Cardiac muscle cell (in vitro differentiated cells and primary cell): ENCODE measurements at regions not wholly inside any gene's neighbourhood (a gene's known extent, or its start where the extent isn't known, plus 50 kb on each side); places are given as distances from the start of the nearest gene placed in this dataset.

Experiments used
- DNase-seq, 2 donors: peaks; one replicate each; pipeline versions ENCODE4 v3.0.0 to v3.0.0-alpha.2; 2010 to 2017; ENCODE audit warnings: low read depth in 1 of 2, low spot score in 1 of 2
- H3K27ac ChIP-seq: fragments of 200-600 bp; sonication (generic); 2 replicates; pipeline ENCODE4 v1.5.1; 2016
- H3K27me3 ChIP-seq: fragments of 200-600 bp; sonication (generic); 2 replicates; pipeline ENCODE4 v1.6.0; 2016; ENCODE audit warnings: control low read depth
- H3K36me3 ChIP-seq: fragments of 200-600 bp; sonication (generic); 2 replicates; pipeline ENCODE4 v1.5.1; 2016; ENCODE audit warnings: control low read depth
- H3K4me1 ChIP-seq: fragments of 200-600 bp; sonication (generic); 2 replicates; pipeline ENCODE4 v1.8.1; 2017; ENCODE audit warnings: low read depth, mild to moderate bottlenecking, mixed run types
- H3K4me3 ChIP-seq: fragments of 200-600 bp; sonication (generic); 2 replicates; pipeline ENCODE4 v1.5.1; 2016; ENCODE audit warnings: mild to moderate bottlenecking
- H3K9me3 ChIP-seq: fragments of 200-600 bp; sonication (generic); 2 replicates; pipeline ENCODE4 v1.5.1; 2017; ENCODE audit warnings: low read depth, mild to moderate bottlenecking, control low read depth
- TF ChIP-seq, protein P1 (sequence below): IDR thresholded peaks from 2 replicates; pipeline ENCODE4 v1.5.1; 2012; ENCODE audit warnings: low read depth, mild to moderate bottlenecking, low read length

DNA sequence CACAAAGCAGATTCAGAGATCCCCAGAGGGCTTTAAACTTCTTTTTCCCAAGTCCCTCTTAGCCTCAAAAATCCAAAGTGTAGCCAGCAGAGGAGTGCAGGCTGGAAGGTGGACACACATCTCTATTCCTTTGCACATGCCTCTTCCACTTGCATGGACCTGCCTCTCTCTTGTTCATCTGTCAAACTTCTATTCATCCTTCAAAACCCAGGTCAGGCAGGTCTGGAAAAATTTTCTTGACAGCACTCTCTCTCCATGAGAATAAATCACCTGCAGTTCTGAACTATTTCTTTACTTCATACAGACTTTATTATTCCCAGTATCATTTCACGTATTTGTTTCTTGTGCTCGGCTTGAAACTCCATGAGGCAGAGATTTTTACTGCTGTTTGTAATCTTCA is 127.5 kb downstream of the SS18 start:
- DNase-seq, result no peak
- Histone ChIP-seq H3K9me3 (no peaks in the 10 kb centered on the region), H3K4me1 (no peaks in the 10 kb centered on the region), H3K27ac (no peak overlapping the region), H3K27me3 (no peaks in the 10 kb centered on the region), H3K36me3 (no peaks in the 10 kb centered on the region), H3K4me3 (no peak overlapping the region)
- TF ChIP-seq, protein P1, sequence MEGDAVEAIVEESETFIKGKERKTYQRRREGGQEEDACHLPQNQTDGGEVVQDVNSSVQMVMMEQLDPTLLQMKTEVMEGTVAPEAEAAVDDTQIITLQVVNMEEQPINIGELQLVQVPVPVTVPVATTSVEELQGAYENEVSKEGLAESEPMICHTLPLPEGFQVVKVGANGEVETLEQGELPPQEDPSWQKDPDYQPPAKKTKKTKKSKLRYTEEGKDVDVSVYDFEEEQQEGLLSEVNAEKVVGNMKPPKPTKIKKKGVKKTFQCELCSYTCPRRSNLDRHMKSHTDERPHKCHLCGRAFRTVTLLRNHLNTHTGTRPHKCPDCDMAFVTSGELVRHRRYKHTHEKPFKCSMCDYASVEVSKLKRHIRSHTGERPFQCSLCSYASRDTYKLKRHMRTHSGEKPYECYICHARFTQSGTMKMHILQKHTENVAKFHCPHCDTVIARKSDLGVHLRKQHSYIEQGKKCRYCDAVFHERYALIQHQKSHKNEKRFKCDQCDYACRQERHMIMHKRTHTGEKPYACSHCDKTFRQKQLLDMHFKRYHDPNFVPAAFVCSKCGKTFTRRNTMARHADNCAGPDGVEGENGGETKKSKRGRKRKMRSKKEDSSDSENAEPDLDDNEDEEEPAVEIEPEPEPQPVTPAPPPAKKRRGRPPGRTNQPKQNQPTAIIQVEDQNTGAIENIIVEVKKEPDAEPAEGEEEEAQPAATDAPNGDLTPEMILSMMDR, result no peak

DNA sequence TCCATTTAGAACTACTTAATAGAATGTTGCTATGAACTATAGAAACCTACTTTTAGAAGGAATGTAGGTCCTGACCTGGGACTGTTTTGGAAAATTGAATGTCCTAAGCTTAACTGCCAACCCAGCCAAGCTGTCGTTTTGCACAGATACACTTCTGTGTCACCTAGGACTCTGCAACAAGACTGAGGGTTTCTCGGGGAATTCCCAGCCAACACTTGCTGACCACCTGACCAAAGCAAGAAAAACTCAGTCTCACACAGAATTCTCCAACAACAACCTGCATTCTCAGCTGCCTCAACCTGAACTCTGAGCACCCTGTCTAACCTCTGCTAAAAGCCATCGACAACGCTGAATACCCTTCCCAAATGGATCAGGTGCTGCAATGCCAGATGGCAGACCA is 128.2 kb downstream of the SS18 start:
- DNase-seq, result no peak
- Histone ChIP-seq H3K27ac (no peak overlapping the region), H3K4me1 (no peaks in the 10 kb centered on the region)

DNA sequence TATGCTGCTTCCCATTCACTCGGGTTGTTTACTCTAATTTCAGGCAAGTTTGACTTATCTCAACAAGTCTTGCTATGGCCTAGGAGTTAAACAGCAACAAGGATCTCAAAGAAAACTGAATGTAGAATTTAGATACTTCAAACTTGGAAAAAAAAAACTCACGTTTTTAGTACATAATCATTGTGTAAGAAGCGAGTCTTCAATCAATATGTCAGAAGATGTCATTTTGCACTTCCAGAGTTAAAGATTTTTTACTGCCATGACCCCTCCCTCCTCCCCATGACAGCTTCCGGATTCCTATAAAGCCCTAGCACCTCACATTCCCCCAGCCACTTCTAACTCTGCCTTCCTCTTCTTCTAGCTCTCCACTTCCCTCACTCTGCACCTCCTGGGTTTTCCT is 133.4 kb downstream of the SS18 start:
- TF ChIP-seq, protein P1, result no peak
- DNase-seq, result no peak
- no peak overlapping the region for H3K27ac ChIP-seq
- no peak overlapping the region for H3K4me3 ChIP-seq
- H3K27me3 ChIP-seq, result no peaks in the 10 kb centered on the region
- H3K9me3 ChIP-seq, result no peaks in the 10 kb centered on the region
- no peaks in the 10 kb centered on the region for H3K4me1 ChIP-seq
- no peaks in the 10 kb centered on the region for H3K36me3 ChIP-seq

More for the DNA sequence above, 128.2 kb downstream of the SS18 start:
- TF ChIP-seq, protein P1, result no peak
- Histone ChIP-seq H3K4me3 (no peak overlapping the region), H3K27me3 (no peaks in the 10 kb centered on the region), H3K36me3 (no peaks in the 10 kb centered on the region), H3K9me3 (no peaks in the 10 kb centered on the region)

DNA sequence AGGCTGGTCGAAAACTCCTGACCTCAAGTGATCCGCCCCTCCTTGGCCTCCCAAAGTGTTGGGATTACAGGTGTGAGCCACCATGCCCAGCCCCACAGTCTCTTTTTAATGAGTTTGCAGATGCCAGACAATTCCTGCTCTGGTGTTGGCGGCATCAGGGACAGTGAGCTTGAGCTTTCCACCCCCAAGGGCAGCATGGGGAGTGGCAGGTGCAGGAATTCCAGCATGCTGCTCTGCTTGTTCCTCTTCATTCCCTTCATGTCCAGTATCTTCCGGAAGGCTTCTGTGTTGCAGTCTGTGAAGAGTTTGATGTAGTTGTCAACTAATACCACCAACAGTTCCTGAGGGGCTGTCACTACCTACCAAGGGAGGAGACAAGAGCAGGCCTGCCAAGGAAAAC is 137.3 kb downstream of the SS18 start:
- DNase-seq, result no peak
- no peaks in the 10 kb centered on the region for H3K27me3 ChIP-seq
- TF ChIP-seq, protein P1, result no peak
- H3K36me3 ChIP-seq, result no peaks in the 10 kb centered on the region
- H3K4me3 ChIP-seq, result no peak overlapping the region
- no peaks in the 10 kb centered on the region for H3K9me3 ChIP-seq
- no peaks in the 10 kb centered on the region for H3K4me1 ChIP-seq
- no peak overlapping the region for H3K27ac ChIP-seq

DNA sequence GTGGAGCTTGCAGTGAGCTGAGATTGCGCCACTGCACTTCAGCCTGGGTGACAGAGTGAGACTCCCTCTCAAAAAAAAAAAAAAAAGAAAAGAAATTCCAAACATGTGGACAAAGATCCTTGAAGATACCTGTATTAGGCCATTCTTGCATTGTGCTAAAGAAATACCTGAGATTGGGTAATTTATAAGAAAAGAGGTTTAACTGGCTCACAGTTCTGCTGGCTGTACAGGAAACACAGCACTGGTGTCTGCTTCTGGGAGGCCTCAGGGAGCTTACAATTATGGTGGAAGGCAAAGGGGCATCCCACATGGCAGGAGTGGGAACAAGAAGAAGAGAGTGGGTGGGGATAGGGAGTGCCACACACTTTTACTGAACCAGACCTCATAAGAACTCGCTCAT is 140.1 kb downstream of the SS18 start:
- Histone ChIP-seq H3K4me1 (no peaks in the 10 kb centered on the region), H3K27ac (no peak overlapping the region), H3K4me3 (no peak overlapping the region), H3K27me3 (no peaks in the 10 kb centered on the region), H3K9me3 (no peaks in the 10 kb centered on the region), H3K36me3 (no peaks in the 10 kb centered on the region)
- no peak for DNase-seq
- TF ChIP-seq, protein P1, result no peak

DNA sequence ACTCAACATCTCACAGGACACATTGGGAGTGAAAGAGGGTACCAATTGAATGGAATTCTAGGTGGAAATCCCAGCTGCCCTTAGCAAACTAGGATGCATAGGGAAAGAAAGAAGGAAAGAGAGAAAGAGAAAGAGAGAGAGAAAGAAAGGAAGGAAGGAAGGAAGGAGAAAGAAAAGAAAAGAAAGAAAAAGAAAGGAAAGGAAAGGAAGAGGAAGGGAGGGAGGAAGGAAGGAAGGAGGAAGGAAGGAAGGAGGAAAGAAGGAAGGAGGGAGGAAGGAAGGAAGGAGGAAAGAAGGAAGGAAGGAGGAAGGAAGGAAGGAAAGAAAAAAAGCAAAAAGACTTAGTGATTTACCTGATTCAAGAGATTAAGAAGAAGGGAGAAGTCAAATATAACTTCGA is 143.9 kb downstream of the SS18 start:
- Histone ChIP-seq H3K27me3 (no peaks in the 10 kb centered on the region), H3K27ac (no peak overlapping the region)

More for the DNA sequence above, 143.9 kb downstream of the SS18 start:
- Histone ChIP-seq H3K4me3 (no peak overlapping the region), H3K36me3 (no peaks in the 10 kb centered on the region), H3K4me1 (no peaks in the 10 kb centered on the region), H3K9me3 (no peaks in the 10 kb centered on the region)
- TF ChIP-seq, protein P1, result no peak
- no peak for DNase-seq
